ENCODE measurements at regions not wholly inside any gene's neighbourhood (a gene's known extent, or its start where the extent isn't known, plus 50 kb on each side); places are given as distances from the start of the nearest gene placed in this dataset.

DNA sequence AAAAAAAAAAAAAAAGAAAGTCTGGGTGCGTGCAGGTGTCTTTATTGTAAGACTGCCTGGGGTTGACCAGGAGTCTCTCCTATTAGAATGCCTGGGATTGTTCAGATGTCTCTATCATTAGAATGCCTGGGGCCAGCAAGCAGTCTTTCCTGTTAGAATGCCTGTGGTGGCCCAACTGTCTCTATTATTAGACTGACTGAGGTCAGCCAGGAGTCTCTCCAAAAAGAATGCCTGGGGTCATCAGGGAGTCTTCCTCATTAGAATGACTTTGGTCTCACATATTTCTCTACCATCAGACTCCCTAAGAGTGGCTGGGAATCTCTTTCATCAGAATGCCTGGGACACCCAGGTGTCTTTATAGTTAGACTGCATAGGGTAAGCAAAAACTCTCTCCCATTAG, 1577.5 kb downstream of the UQCRFS1 start:
- no peak for TF ChIP-seq POLR2AphosphoS5 (IDR thresholded peaks at IDR 0.05; ENCODE audit: insufficient read depth, low read depth, low read length)
- TF ChIP-seq, protein P1, sequence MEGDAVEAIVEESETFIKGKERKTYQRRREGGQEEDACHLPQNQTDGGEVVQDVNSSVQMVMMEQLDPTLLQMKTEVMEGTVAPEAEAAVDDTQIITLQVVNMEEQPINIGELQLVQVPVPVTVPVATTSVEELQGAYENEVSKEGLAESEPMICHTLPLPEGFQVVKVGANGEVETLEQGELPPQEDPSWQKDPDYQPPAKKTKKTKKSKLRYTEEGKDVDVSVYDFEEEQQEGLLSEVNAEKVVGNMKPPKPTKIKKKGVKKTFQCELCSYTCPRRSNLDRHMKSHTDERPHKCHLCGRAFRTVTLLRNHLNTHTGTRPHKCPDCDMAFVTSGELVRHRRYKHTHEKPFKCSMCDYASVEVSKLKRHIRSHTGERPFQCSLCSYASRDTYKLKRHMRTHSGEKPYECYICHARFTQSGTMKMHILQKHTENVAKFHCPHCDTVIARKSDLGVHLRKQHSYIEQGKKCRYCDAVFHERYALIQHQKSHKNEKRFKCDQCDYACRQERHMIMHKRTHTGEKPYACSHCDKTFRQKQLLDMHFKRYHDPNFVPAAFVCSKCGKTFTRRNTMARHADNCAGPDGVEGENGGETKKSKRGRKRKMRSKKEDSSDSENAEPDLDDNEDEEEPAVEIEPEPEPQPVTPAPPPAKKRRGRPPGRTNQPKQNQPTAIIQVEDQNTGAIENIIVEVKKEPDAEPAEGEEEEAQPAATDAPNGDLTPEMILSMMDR (IDR thresholded peaks at IDR 0.05; ENCODE audit: extremely low read depth in 1 of 2, insufficient read depth in 1 of 2, low read depth in 1 of 2, low read length in 2 of 2) = no peak
- no peak for TF ChIP-seq POLR2A (IDR thresholded peaks at IDR 0.05; ENCODE audit: low read depth, low read length)
- TF ChIP-seq EZH2 (IDR thresholded peaks at IDR 0.05; ENCODE audit: borderline replicate concordance, low read depth, low read length, severe bottlenecking) = no peak
- TF ChIP-seq, protein P2, sequence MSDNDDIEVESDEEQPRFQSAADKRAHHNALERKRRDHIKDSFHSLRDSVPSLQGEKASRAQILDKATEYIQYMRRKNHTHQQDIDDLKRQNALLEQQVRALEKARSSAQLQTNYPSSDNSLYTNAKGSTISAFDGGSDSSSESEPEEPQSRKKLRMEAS (IDR thresholded peaks at IDR 0.05; ENCODE audit: insufficient read depth, insufficient read length) = no peak

All from endothelial cell of umbilical vein (primary cell).